HepG2 (cell line): ENCODE measurements at regions not wholly inside any gene's neighbourhood (a gene's known extent, or its start where the extent isn't known, plus 50 kb on each side); places are given as distances from the start of the nearest gene placed in this dataset.

Experiments
- ATAC-seq: fragments of 200-7000 bp; cut with Tn5 transposase; 3 replicates; pipeline ENCODE4 v1.9.1; 2020; ENCODE audit warnings: mild to moderate bottlenecking, moderate library complexity
- BruUV-seq: library from RNA; stranded (reverse); fragments of 400-500 nt; replicated peaks from 2 replicates; lab custom pipeline; 2021; lab: Mats Ljungman, UMichigan
- CTCF ChIA-PET: fragments of 300-600 bp; formaldehyde crosslinking; extraction: SDS; loops from one replicate; lab custom pipeline; 2021; ENCODE audit warnings: low total read pairs, inconsistent platforms, low intra/inter-chr PET ratio; lab: Yijun Ruan, JAX
- POLR2A ChIA-PET: fragments of 350-600 bp; sonication (Branson Sonifier 250); formaldehyde crosslinking; loops from one replicate; lab custom pipeline; 2020; ENCODE audit warnings: antibody characterized with exemption, inconsistent platforms; lab: Yijun Ruan, JAX
- DNase-seq: peaks from one replicate; pipeline ENCODE4 v3.0.0-alpha.2; 2015; ENCODE audit warnings: low spot score
- FAIRE-seq: peaks from 3 replicates; lab custom pipeline; 2011; peaks lifted over from hg19 to GRCh38; lab: Jason Lieb, UNC
- H2AFZ ChIP-seq: one replicate; pipeline ENCODE4 v1.6.1; 2011; ENCODE audit warnings: low read length, inconsistent platforms
- H3K27ac ChIP-seq: fragments of 300-600 bp; 3 replicates; pipeline ENCODE4 v1.8.0; 2011; ENCODE audit warnings: mixed run types, mild to moderate bottlenecking, mixed read lengths, low read length, inconsistent platforms; ENCODE audit not compliant: insufficient read depth; ENCODE audit errors: extremely low read length
- H3K27me3 ChIP-seq, 2 experiments: fragments of 200-600 bp in 1 of 2; 2 replicates in 1 of 2; 3 replicates in 1 of 2; pipeline versions ENCODE4 v1.6.0 to v1.8.0; 2011; ENCODE audit warnings: low read length in 2 of 2, mild to moderate bottlenecking in 2 of 2, moderate library complexity in 2 of 2, inconsistent platforms in 1 of 2; ENCODE audit not compliant: insufficient read depth in 2 of 2, control insufficient read depth in 1 of 2
- H3K36me3 ChIP-seq, 2 experiments: fragments of 200-600 bp in 1 of 2; replicated peaks in 1 of 2; 2 replicates in 1 of 2; 3 replicates in 1 of 2; pipeline versions ENCODE4 v1.5.1 to v1.8.0; 2011; ENCODE audit warnings: low read length in 2 of 2, inconsistent platforms in 1 of 2; ENCODE audit not compliant: insufficient read depth in 2 of 2, control insufficient read depth in 1 of 2
- H3K4me1 ChIP-seq: 2 replicates; pipeline ENCODE4 v1.5.1; 2012; ENCODE audit warnings: low read length, inconsistent platforms; ENCODE audit not compliant: insufficient read depth
- H3K4me2 ChIP-seq: 2 replicates; pipeline ENCODE4 v1.6.0; 2011; ENCODE audit warnings: low read depth, low read length, inconsistent platforms
- H3K4me3 ChIP-seq, 3 experiments: fragments of 200-600 bp in 1 of 3; sonication (generic), shearing (Covaris generic) in 1 of 3; replicated peaks in 1 of 3; 2 replicates each; pipeline ENCODE4 v1.5.1; 2011 to 2016; ENCODE audit warnings: low read length in 3 of 3, inconsistent platforms in 2 of 3, low read depth in 2 of 3, mild to moderate bottlenecking in 2 of 3, control low read depth in 1 of 3, mixed read lengths in 1 of 3; ENCODE audit not compliant: insufficient read depth in 1 of 3
- H3K79me2 ChIP-seq: one replicate; pipeline ENCODE4 v1.6.1; 2011; ENCODE audit warnings: low read length, inconsistent platforms; ENCODE audit not compliant: insufficient read depth
- H3K9ac ChIP-seq: 2 replicates; pipeline ENCODE4 v1.6.0; 2011; ENCODE audit warnings: mild to moderate bottlenecking, low read depth, low read length, inconsistent platforms; ENCODE audit not compliant: insufficient read depth
- H3K9me3 ChIP-seq: 2 replicates; pipeline ENCODE4 v1.5.1; 2012; ENCODE audit warnings: mild to moderate bottlenecking, low read length
- H4K20me1 ChIP-seq: 2 replicates; pipeline ENCODE4 v1.6.0; 2011; ENCODE audit warnings: inconsistent platforms, mild to moderate bottlenecking, low read length, moderate library complexity; ENCODE audit not compliant: insufficient read depth
- CBX5 ChIP-seq: sonication (generic); formaldehyde crosslinking; IDR thresholded peaks from 2 replicates; pipeline ENCODE4 v1.4.0; 2020; ENCODE audit warnings: missing genetic modification reagents, borderline replicate concordance
- HNF4G ChIP-seq, 2 experiments: sonication (generic) in 1 of 2; formaldehyde crosslinking in 1 of 2; IDR thresholded peaks; 2 replicates each; pipeline versions ENCODE4 v1.4.0 to v1.6.1; 2011 to 2020; ENCODE audit warnings: borderline replicate concordance in 2 of 2, low read depth in 2 of 2, mild to moderate bottlenecking in 2 of 2, low read length in 1 of 2, missing genetic modification reagents in 1 of 2, moderate library complexity in 1 of 2
- TAF1 ChIP-seq: sonication (generic); formaldehyde crosslinking; IDR thresholded peaks from 2 replicates; pipeline ENCODE4 v1.4.0; 2020; ENCODE audit warnings: missing genetic modification reagents
- WGBS: methylation state at CpG from one replicate; pipeline ENCODE4 v1.1.6; 2017; ENCODE audit warnings: low lambda C conversion rate; 5-methylcytosine and 5-hydroxymethylcytosine counted together
- in situ Hi-C: cut with HindIII; loops from 2 replicates; pipeline ENCODE4 v1.10.0; 2017; ENCODE audit warnings: low pct_unique_long_range_greater_than_20kb; ENCODE audit not compliant: extremely low pct_ligation_motif_present
- intact Hi-C: fragments of 100-400 bp; cut with micrococcal nuclease; formaldehyde crosslinking; loops from one replicate; pipeline ENCODE4 v1.10.0; 2022; ENCODE audit not compliant: unreplicated experiment
- TF ChIP-seq, protein P1 (sequence below): sonication (generic); formaldehyde crosslinking; IDR thresholded peaks from 2 replicates; pipeline ENCODE4 v1.5.1; 2020; ENCODE audit warnings: missing genetic modification reagents, mild to moderate bottlenecking, borderline replicate concordance
- TF ChIP-seq, protein P2 (sequence below): sonication (generic); formaldehyde crosslinking; IDR thresholded peaks from 2 replicates; pipeline ENCODE4 v1.9.0; 2021; ENCODE audit warnings: missing genetic modification reagents, mild to moderate bottlenecking, borderline replicate concordance

DNA sequence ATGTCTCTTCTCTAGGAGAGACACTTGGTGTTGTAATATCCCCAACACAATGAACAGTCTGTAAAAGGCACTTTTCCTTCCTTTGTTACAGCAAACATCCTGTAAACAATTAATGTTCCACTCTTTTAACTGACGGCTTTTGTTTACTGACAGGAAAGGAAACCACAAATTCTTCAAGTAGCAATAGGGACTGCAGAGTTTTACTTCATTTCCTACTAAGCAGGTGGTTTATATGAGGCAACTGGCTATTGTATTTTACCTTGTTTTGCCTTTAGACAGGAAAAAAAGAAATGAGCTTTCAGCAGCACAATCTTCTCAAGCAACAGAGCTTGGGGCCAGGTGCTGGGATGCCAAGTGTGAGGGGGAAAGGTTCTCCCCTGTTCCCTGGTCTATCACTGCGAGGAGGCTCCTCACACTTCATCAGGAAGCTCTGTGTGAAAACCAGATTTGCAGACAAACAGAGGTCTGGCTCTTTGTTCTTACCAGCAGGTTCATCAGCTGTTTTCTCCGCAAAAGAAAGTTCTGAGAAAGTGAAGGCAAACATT, 51.2 kb downstream of the SIPA1L2 start:
- FAIRE-seq (no peak), ATAC-seq (no peak), DNase-seq (no peak)
- intact Hi-C loops = no loop called here
- BruUV-seq = no TSS peak
- Histone ChIP-seq H3K27me3 (0 out of 5 replicates have a peak, but pooled peaks cover 0 to 2% of the 10 kb centered on the region in 2 experiments), H3K36me3 (no peaks in the 10 kb centered on the region), H3K27ac (no peak overlapping the region), H3K4me2 (no peak overlapping the region), H3K9me3 (no peaks in the 10 kb centered on the region), H2AFZ (no peak overlapping the region), H3K79me2 (no peaks in the 10 kb centered on the region), H3K4me1 (no peaks in the 10 kb centered on the region), H4K20me1 (no peaks in the 10 kb centered on the region), H3K4me3 (no peak overlapping the region), H3K9ac (no peak overlapping the region)
- in situ Hi-C loops = no loop called here
- ChIA-PET POLR2A (no interaction called here), CTCF (no interaction called here)
- no peak for TF ChIP-seq TAF1 (CRISPR knock-in tag)
- no peak for TF ChIP-seq HNF4G (IDR thresholded peaks at IDR 0.05; ENCODE audit: borderline replicate concordance, low read depth, low read length)
- no peak for TF ChIP-seq HNF4G (CRISPR knock-in tag; IDR thresholded peaks at IDR 0.05; ENCODE audit: borderline replicate concordance, low read depth)
- TF ChIP-seq, protein P1, sequence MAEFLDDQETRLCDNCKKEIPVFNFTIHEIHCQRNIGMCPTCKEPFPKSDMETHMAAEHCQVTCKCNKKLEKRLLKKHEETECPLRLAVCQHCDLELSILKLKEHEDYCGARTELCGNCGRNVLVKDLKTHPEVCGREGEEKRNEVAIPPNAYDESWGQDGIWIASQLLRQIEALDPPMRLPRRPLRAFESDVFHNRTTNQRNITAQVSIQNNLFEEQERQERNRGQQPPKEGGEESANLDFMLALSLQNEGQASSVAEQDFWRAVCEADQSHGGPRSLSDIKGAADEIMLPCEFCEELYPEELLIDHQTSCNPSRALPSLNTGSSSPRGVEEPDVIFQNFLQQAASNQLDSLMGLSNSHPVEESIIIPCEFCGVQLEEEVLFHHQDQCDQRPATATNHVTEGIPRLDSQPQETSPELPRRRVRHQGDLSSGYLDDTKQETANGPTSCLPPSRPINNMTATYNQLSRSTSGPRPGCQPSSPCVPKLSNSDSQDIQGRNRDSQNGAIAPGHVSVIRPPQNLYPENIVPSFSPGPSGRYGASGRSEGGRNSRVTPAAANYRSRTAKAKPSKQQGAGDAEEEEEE (CRISPR knock-in tag) = no peak
- TF ChIP-seq, protein P2, sequence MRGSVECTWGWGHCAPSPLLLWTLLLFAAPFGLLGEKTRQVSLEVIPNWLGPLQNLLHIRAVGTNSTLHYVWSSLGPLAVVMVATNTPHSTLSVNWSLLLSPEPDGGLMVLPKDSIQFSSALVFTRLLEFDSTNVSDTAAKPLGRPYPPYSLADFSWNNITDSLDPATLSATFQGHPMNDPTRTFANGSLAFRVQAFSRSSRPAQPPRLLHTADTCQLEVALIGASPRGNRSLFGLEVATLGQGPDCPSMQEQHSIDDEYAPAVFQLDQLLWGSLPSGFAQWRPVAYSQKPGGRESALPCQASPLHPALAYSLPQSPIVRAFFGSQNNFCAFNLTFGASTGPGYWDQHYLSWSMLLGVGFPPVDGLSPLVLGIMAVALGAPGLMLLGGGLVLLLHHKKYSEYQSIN (CRISPR knock-in tag) = no peak
- no peak for TF ChIP-seq CBX5 (CRISPR knock-in tag)
- WGBS = 5% methylated on average over 3 of the region's 3 CpGs
